Stimulated activated CD8-positive, alpha-beta memory T cell treated with anti-CD3 and anti-CD28 coated beads, Interleukin-2, amount 100 ng/mL, for 48 hours (primary cell): ENCODE measurements at regions not wholly inside any gene's neighbourhood (a gene's known extent, or its start where the extent isn't known, plus 50 kb on each side); places are given as distances from the start of the nearest gene placed in this dataset.

Source experiments
- DNase-seq, 2 donors: peaks; one replicate each; pipeline ENCODE4 v3.0.0-alpha.2; 2020; ENCODE audit warnings: low read depth in 2 of 2

DNA sequence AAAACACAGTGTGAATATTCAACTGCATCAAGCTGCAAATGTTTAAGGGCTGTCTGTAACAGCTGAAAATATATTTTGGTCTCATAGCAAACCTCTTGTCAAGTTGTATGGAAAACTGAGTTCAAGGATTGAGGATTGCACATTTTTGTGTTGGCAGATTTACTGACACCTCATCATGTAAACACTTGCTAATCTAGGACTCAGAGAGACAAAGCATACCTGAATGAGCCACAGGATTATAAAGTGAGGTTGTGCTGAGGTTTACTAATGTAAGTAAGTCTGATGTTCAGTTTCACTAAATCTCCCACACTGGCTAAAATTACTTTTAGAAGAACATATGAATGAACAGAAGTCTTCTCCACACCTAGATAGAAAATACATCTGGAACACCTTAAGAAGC is 1993.1 kb upstream of the CELF4 start:
- DNase-seq, result no peak

DNA sequence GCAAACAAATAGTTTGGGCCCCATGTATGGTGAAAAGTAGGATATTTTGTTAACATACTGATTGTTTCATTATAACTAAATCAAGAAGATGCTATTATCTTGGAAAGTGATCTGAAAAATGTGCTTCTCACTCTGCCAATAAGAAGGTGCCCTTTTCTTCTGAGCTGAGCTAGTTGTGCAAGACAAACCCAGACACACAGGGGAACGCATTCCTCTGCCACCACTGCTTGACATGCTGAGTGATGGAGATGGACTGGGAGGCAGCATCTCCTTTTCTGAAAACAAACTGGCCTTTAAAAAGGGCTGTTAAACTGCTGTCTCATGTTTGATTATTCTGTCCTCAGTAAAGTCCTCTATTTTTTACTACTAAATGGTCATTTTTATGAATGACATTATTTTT is 1989.9 kb upstream of the CELF4 start:
- DNase-seq, result no peak

DNA sequence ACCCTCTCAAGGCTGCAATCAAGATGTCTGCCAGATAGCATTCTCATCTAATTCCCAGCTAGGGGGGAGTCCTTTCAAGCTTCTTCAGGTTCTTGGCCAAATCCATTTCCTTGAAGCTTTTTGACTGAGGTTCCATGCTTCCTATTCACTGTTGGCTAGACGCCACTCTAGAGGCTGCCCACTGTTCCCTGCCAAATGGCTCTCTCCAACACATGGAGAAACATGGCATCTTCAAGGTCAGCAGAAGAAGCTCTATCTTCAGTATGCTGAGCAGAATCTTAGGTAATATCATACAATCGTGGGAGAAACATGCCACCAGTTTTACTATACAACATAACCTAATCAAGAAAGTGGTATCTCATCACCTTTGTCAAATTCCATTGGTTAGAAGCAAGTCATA is 1985.1 kb upstream of the CELF4 start:
- no peak for DNase-seq

DNA sequence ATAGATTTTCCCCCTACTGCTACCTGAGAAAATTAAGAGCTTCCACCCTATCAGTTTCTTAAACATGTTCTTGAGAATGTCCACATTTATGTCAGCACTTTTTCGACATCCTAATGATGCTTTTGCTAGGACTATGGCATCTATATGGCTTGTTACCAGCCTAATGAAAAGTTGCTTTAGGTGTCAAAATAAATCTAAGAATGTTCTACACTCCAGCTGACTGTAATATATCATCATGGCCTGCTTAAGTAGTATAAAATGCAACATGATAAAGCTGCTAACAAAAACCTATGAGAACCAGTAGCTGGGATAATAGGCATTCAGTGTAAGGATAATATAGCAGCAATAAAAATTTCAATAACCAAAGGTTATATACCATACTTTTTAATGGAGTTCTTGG is 1983.5 kb upstream of the CELF4 start:
- no peak for DNase-seq

DNA sequence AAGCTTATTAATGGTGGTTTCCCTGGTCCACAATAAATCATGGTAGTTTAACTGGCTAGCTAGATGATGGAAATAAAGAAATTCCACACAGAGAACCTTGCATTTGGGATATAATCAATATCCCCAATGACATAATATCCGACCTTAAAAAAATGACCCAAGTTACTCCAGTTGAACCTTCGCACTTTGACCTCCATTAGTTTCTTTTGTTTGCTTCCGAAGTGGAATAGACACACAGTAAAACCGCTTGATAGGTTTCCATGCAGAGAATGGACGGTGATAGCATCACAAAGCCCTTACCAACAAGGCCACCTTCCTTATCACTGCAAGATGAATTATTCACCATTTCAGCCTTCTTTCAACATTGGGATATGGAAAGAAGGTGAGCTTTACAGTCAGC is 1966.1 kb upstream of the CELF4 start:
- DNase-seq, result no peak

DNA sequence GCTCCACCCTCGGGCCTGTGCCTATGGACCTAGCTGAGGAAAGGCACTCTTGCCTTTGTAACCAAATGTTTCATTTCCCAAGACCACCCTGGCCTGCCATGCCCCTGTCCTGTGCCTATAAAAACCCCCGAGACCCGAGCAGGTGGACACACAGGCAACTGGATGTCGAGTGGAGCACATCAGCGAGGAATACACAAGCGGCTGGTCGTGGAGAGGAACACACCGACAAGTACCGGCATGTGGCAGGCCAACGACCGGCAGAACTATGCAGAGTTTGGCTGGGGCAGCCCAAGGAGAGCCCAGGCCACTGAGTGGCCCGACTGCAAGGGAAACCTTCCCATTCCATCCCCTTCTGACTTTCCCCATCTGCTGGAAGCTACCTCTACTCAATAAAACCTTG is 1963.8 kb upstream of the CELF4 start:
- no peak for DNase-seq

DNA sequence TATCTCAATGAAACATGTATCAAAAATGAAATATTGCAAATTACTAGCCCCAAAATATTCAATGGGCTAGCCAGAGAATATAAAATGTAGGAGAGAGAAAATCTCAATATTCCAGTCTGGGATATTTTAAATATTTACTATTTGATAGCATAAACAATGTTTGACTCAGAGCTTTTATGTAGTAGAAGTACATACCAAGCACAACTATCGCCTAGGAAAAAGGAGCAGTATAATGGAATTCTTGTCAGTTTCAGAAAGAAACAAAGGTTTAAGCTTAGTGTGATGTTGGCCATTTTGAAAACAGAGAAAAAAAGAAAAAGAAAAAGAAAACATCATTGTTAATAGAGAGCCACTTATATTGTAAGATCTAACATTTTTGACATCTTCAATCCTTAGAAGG is 1961.9 kb upstream of the CELF4 start:
- no peak for DNase-seq

DNA sequence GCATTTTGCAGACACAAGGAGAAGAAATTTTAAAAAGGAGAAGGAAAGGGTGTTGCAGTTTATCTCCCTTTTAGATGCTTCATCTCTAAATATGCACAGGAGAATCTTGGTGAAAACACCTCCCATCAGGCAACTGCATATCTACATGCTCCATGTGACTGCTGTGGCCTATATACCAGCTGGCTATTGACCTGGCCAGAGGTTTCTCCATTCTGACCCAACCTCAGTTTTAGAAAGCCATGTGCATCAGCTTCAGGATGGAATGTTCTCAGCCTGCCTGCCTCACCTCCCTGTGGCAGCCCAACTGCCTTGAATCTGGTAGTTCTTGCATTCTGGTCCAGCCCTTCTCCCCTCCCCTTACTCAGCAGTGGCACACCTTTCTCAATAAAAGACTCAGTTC is 1958.8 kb upstream of the CELF4 start:
- DNase-seq, result no peak

DNA sequence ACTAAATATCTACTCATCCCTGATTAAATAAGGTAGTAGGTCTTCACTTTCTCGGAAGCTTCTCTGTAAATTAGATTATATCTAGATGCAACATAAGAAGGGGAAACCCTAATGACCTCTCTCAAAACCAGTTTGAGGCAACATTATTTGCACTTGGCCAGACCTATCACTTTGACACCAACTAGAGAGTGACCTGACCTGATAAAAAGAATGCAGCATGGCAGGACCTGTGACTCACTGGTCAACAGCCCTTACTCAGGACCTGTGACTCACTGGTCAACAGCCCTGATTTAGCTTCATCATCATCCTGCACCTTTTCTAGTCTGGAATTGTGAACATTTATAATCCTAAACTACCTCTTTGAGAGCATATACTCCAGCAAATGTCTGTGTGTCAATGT is 1957.7 kb upstream of the CELF4 start:
- no peak for DNase-seq

DNA sequence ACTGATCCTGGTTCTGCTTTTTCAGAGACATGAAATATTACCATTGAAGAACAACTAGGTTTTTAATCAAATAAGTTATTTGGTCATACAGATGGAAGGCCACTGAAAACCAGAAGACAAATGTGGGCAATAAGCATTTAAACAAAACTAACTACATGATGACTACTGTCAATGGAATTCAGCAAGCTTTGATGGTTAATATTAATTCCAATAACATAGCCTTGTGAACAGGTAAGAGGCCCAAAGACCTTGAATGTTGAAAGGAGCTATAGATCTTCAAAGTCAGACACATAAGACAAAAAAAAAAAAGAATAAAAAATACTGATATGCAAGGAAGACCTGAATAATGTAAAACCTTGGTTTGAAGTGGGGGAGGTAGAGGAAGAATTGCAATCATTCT is 1955.6 kb upstream of the CELF4 start:
- no peak for DNase-seq

DNA sequence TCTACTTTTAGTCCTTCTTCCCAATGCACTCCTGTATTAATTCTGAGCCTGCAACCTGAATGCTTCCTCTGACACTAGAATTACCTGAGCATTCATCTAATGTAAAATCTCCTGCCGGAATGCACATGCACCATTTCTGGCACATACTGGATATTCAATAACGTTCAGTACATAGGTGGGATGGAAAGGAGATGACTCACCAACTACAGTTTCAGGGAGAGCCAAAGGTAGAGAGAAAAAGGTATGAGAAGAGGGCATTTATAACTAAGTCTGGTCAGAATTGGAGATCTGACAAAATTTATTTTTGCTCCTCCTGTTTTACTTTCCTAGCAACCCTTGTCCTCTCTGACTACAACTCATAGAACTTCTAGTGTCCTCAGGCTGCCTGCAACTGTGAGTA is 1954.1 kb upstream of the CELF4 start:
- DNase-seq, result no peak

DNA sequence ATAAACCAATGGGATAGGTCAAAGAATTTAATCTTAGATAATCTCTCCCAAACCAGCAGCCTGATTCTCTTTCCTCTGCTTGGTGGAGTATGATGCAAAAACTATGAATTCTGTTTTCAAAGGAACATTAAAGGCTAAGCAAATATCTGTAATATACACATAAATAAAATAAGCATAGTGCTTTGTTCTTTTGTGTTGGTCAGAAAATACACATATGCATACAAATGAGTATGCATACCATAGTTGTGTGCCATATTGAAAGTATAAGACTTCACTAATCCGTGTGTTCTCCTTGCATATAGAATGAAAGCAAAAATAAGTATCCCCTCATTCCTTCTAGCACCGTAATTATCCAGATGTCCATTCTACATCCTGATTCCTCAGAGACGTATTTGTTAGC is 1949.7 kb upstream of the CELF4 start:
- no peak for DNase-seq

DNA sequence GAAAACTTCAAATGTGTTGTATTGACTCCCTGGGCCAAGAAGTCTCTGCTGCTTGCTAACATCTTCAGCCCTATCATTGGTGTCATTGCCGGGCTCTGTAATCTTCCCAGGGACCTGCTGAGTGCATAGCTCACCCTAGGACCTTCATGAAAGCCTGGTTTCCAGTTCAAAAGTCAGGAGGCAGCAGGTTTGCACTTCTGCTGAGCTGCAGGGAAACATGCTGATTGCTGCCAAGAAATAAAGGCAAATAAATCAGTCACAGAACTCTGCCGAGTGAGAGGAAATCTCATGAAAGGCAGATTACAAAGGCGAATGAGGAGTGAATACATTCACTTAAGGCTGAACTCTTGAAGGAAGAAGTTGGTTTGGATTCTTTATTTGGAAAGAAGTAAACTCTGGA is 1947.6 kb upstream of the CELF4 start:
- DNase-seq, result no peak

DNA sequence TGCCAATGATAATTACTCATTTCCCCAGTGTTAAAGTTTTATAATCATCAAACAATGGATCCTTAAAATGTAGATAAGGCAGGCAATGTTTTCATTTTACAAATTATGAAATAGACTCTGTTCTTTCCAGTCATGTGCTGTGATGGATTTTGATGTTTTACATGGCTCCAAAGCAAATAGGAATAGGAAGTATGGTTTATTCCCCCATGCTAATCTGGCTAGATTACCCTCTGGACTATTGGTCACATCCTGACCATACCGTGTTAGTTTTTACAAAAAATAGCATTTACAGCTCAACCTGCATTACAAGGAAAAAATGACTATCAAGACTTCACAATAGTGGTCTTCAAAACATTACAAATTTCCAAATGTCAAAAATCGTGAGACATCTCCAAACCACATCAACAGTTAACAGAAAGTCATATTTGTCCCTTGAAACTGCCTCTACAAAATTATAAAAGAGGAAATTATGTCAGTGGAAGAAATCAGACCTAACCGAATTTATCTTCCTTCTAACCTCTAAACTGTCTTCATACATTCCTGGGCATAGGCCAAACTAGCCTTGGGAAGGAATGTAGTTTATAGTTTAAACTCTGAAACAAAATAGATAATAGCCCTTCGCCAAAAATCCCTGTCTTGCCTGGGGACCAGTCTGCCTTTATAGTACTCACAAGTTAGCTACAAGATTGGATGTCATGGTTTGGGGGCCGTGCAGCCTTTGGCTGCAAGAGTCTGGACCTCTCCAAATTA is 1941.2 kb upstream of the CELF4 start:
- no peak for DNase-seq

DNA sequence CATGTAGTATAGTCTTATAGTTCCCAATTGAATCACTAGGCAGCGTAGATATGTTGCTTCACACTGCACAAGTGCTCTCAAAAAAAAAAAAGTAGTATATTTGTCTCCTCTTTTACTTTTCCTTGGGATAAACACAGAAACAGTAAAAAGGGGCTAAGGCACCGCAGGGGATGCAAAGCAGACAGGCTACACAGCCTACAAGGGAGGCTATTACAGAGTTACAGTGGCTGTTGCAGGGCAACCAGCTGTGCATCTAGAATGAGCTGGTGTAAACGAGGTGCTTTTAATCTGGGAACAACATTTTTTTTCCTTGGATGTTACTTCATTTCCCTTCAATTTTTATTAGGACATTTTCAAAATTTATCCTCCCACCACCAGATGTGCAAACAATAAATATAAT is 1934.7 kb upstream of the CELF4 start:
- no peak for DNase-seq

DNA sequence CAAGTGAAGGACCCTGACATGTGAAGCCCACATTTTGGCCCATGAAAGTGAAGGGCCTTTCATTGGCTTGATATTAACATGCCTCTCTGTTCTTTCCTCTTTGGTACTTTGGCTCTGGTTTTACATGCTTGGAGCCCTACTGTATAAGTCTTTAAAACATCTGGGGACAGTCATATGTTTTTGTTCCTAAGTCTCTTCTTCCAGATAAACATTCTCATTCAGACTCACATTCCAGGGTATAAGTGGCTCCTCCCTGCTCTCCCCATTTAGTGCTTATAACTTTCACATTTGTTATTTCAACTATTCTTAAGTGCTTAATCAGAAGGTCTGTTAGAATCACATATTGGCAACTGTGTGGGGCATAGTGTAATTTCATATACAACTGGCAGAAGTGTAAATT is 1932.2 kb upstream of the CELF4 start:
- no peak for DNase-seq

DNA sequence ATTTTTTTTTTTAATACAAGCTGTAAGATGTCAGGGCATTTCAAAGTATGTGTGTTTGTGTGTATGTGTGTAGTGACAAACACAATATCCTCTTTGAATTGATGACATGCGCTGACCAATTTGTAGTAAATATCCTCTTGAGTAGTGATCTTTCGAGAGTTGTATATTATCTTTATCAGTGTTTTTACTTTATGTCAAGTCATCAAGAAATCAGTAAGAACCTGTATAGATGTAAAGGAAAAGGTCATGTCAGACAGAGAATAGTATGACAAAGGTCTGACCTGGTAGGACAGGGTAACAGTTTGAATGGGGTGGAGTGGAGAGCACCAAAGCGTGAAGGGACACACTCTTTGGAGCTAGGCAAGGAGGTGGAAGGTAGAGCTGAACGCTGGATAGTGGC is 1931.4 kb upstream of the CELF4 start:
- no peak for DNase-seq

DNA sequence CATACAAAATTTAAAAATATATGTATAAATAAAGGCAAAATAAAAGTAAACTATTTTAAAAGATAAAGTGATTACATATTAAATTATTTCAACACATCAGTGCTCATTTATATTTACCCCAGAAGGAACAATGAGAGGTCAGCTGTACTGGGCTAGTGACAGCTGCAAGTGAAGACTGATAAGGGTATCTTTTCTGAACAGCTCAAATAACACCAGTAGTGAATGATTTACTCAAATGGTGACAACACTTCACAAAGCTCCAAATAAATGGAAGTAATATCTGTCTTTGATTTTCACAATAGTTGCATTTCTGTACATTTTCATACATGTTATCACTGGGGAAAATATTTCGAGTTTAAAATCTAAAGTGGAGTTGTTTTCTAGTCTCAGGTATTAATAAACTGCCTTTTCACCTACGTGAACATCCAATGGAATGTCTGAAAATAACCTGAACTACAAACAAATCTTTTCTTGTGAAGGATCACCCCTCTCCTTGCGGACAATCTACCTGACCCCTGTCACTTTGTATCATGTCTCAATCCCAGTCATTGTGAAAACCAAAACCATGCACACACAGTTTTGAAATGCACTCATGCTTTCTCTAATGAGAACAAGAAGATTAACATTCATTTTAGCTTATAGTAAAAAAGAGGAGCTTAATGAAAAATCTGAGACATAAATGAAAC is 1928.8 kb upstream of the CELF4 start:
- DNase-seq, result no peak

DNA sequence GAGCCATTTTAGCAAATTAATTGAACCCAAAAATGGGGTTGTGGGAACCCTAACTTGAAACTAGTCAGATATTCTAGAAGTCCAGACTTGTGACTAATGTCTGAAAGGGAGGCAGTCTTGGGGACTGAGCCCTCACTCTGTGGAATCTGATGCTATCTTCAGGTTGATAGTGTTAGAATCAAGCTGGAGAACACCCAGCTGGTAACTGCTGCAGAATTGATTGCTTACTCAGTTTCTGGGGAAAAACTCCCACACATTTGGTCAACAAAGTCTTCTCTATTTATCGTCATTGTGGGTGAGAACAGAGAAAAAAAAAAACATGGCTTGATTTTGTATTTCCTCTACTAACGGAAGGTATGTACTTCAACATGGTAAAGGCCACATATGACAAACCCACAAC is 1925.8 kb upstream of the CELF4 start:
- DNase-seq, result no peak

DNA sequence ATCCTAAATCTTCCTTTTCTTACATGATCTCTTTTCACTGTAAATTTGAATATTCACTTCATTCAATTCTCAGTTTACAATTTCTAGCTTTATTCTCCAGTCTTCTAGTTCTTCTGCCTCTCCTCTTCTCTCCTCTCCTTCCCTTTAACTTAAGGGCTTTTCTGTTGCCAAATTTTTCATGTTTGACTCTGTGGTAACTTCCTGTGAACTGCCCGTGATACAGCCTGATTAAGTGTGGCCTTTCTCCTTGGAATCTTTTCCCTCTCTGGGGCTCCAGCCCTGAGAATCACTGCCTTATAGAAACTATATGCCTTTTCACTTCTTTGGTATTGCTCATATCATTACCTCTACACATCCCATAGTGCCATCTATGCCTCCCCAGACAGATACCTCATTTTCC is 1923.8 kb upstream of the CELF4 start:
- no peak for DNase-seq

DNA sequence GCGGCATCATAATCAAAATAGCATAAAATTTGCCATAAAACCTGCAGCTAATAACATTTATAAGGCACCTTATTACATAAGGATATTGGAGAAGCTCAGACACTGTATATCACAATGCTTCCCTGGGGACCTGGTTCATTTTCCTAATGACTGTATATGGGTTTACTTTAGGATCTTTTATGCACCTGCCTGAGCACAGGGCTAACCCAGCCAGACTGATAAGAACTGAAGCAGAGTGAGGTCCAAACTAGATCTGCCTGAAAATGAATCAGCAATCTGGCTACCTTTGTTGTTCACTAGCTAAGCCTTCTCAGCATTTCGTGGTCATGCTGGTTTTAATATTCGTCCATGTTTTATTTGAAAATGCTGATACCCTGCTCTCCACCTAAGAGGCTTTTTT is 1922.3 kb upstream of the CELF4 start:
- DNase-seq, result no peak

DNA sequence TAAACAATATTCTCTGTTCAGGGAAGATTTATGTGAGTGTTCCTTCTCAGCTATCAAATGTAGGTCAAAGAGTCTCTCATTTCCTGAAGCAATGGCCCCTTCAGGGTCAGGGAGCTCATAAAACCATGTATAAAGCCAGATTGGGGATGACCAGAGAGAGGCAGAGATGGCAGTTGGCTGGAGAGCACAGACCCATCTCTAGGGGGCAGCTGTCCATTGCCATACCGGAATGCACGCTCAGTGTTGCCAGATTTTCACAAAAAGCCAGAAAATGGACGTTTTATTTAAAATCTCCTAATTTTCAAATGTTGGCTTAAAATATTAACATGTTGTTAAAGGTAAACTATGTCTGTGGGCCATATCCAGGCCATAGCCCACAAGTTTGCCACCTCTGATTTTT is 1920.7 kb upstream of the CELF4 start:
- no peak for DNase-seq

DNA sequence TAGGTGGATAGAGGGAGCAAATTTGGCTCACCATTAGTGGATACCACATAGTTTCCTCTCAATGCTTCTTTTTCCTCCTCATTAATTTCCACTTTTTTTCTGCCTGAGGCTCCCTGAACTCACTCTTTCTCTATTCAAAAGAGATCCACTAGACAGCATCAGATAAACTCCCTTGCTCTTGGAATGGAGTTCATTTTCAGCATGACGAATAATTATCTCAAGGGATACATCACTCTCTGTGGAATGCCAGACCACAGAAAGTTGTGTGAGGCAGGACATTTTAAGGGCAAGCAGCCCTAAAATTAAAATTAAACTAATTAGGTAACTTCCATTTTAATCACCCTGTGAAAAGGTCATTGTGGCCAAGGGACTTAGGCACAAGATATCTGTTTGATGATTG is 1920.1 kb upstream of the CELF4 start:
- DNase-seq, result no peak

DNA sequence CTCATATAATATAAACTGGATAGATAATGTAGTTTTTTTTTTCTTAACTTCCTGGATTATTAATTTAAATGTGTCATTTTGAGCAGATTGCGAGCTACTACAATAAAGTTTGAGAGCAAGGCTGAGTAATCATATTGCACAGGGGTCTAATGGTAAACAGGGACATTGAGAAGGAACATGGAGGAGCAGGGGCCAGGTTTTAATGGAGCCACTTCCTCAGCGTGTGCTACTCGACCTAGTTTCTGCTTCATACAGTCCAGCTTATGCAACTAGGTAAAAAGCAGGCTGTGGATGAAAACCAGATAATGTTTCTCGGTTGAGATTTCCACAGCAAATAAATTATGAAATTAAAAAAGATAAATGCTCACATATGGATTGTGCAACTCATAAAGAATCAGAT is 1915.7 kb upstream of the CELF4 start:
- DNase-seq, result no peak
